SK-N-SH (cell line): ENCODE measurements at regions not wholly inside any gene's neighbourhood (a gene's known extent, or its start where the extent isn't known, plus 50 kb on each side); places are given as distances from the start of the nearest gene placed in this dataset.

Experiments used
- CTCF ChIA-PET: fragments of 300-600, 350-600 bp; formaldehyde crosslinking; extraction: SDS; loops from one replicate; lab custom pipeline; 2021; lab: Yijun Ruan, JAX
- POLR2A ChIA-PET: fragments of 350-600 bp; sonication (Branson Sonifier 250); formaldehyde crosslinking; extraction: SDS; loops from one replicate; lab custom pipeline; 2020; ENCODE audit warnings: antibody characterized with exemption, inconsistent platforms; lab: Yijun Ruan, JAX
- DNase-seq: peaks from one replicate; pipeline ENCODE4 v3.0.0; 2012
- H2AFZ ChIP-seq: fragments of 200-600 bp; sonication (generic); 2 replicates; pipeline ENCODE4 v1.8.1; 2016; ENCODE audit warnings: antibody characterized with exemption, mild to moderate bottlenecking, low read depth
- H3F3A ChIP-seq: fragments of 200-600 bp; sonication (generic); replicated peaks from 2 replicates; pipeline ENCODE3; 2016; ENCODE audit warnings: antibody characterized with exemption, mild to moderate bottlenecking; ENCODE audit not compliant: insufficient read depth
- H3K27ac ChIP-seq, 2 experiments: fragments of 200-500 bp in 1 of 2; fragments of 200-600 bp in 1 of 2; sonication (Bioruptor generic) in 1 of 2; sonication (generic), shearing (Covaris generic) in 1 of 2; 2 replicates each; pipeline versions ENCODE4 v1.5.1 to v1.6.1; 2014 to 2016; ENCODE audit warnings: low read depth in 2 of 2, inconsistent platforms in 1 of 2, low read length in 1 of 2, mild to moderate bottlenecking in 1 of 2, mixed read lengths in 1 of 2
- H3K27me3 ChIP-seq: fragments of 200-600 bp; sonication (generic), shearing (Covaris generic); 2 replicates; pipeline ENCODE4 v1.6.1; 2016; ENCODE audit warnings: mixed run types; ENCODE audit not compliant: insufficient read depth
- H3K36me3 ChIP-seq, 2 experiments: fragments of 200-500 bp in 1 of 2; fragments of 200-600 bp in 1 of 2; sonication (Bioruptor generic) in 1 of 2; sonication (generic) in 1 of 2; replicated peaks in 1 of 2; 2 replicates each; pipeline versions ENCODE3 to v1.5.1; 2014 to 2016; ENCODE audit warnings: low read length in 1 of 2, mild to moderate bottlenecking in 1 of 2; ENCODE audit not compliant: insufficient read depth in 2 of 2, control insufficient read depth in 1 of 2
- H3K4me1 ChIP-seq, 2 experiments: fragments of 200-500 bp in 1 of 2; fragments of 200-600 bp in 1 of 2; sonication (Bioruptor generic) in 1 of 2; sonication (generic), shearing (Covaris generic) in 1 of 2; 2 replicates each; pipeline versions ENCODE4 v1.5.1 to v1.6.1; 2014 to 2016; ENCODE audit warnings: low read depth in 1 of 2, low read length in 1 of 2, mixed run types in 1 of 2; ENCODE audit not compliant: insufficient read depth in 2 of 2, control insufficient read depth in 1 of 2
- H3K4me2 ChIP-seq: fragments of 200-600 bp; sonication (generic), shearing (Covaris generic); 2 replicates; pipeline ENCODE4 v1.6.1; 2017; ENCODE audit warnings: mixed run types
- H3K4me3 ChIP-seq, 2 experiments: fragments of 200-500 bp in 1 of 2; fragments of 200-600 bp in 1 of 2; sonication (Bioruptor generic) in 1 of 2; sonication (generic), shearing (Covaris generic) in 1 of 2; 2 replicates each; pipeline versions ENCODE4 v1.5.1 to v1.8.1; 2014 to 2016; ENCODE audit warnings: low read depth in 2 of 2, inconsistent platforms in 1 of 2, low read length in 1 of 2, mild to moderate bottlenecking in 1 of 2, mixed read lengths in 1 of 2, moderate library complexity in 1 of 2
- H3K79me2 ChIP-seq: fragments of 200-600 bp; sonication (generic); 2 replicates; pipeline ENCODE4 v1.8.1; 2017; ENCODE audit warnings: mild to moderate bottlenecking; ENCODE audit not compliant: insufficient read depth
- H3K9ac ChIP-seq: fragments of 200-600 bp; sonication (generic); 2 replicates; pipeline ENCODE4 v1.6.1; 2017; ENCODE audit warnings: mixed run types
- H3K9me2 ChIP-seq: fragments of 200-600 bp; sonication (generic); 2 replicates; pipeline ENCODE4 v1.6.1; 2017; ENCODE audit warnings: mixed run types
- H3K9me3 ChIP-seq: fragments of 200-600 bp; sonication (generic); 2 replicates; pipeline ENCODE4 v1.6.1; 2017; ENCODE audit warnings: mixed run types, mild to moderate bottlenecking, moderate library complexity
- H4K20me1 ChIP-seq: fragments of 200-600 bp; sonication (generic); 2 replicates; pipeline ENCODE4 v1.6.1; 2017; ENCODE audit warnings: mild to moderate bottlenecking, mixed run types; ENCODE audit not compliant: insufficient read depth
- CTCF ChIP-seq: fragments of 200-600 bp; sonication (generic); IDR thresholded peaks from 2 replicates; pipeline ENCODE4 v1.6.1; 2017; ENCODE audit warnings: antibody characterized with exemption, mild to moderate bottlenecking, moderate library complexity
- ELF1 ChIP-seq: IDR thresholded peaks from 2 replicates; pipeline ENCODE4 v1.4.0; 2012
- FOXJ3 ChIP-seq: sonication (generic); formaldehyde crosslinking; IDR thresholded peaks from 2 replicates; pipeline ENCODE4 v1.5.1; 2020; ENCODE audit warnings: mild to moderate bottlenecking, missing genetic modification reagents
- IRF3 ChIP-seq: fragments of 150-350 bp; IDR thresholded peaks from 2 replicates; pipeline ENCODE4 v1.6.1; 2016; ENCODE audit warnings: mild to moderate bottlenecking, low read depth, low read length
- JUND ChIP-seq: IDR thresholded peaks from 2 replicates; pipeline ENCODE4 v1.4.0; 2012
- MAX ChIP-seq: IDR thresholded peaks from 2 replicates; pipeline ENCODE4 v1.4.0; 2012; ENCODE audit warnings: low read depth
- PBX3 ChIP-seq: IDR thresholded peaks from 2 replicates; pipeline ENCODE4; 2012
- RCOR1 ChIP-seq: fragments of 150-350 bp; IDR thresholded peaks from 2 replicates; pipeline ENCODE4 v1.6.1; 2017; ENCODE audit warnings: antibody characterized with exemption, low read length
- RFX5 ChIP-seq: IDR thresholded peaks from 2 replicates; pipeline ENCODE4 v1.6.1; 2012; ENCODE audit warnings: mild to moderate bottlenecking, improper control_type of control experiment, low read length
- SMC3 ChIP-seq: IDR thresholded peaks from 2 replicates; pipeline ENCODE4 v1.6.1; 2012; ENCODE audit warnings: low read depth, low read length, improper control_type of control experiment
- TCF12 ChIP-seq: IDR thresholded peaks from 2 replicates; pipeline ENCODE4 v1.4.0; 2012
- USF1 ChIP-seq: IDR thresholded peaks from 2 replicates; pipeline ENCODE4 v1.4.0; 2012; ENCODE audit warnings: low read depth, borderline replicate concordance
- USF2 ChIP-seq: fragments of 150-350 bp; IDR thresholded peaks from 2 replicates; pipeline ENCODE4 v1.6.1; 2017; ENCODE audit warnings: antibody characterized with exemption, low read length, low read depth, borderline replicate concordance
- WGBS: methylation state at CpG from one replicate; pipeline ENCODE4 v1.1.6; 2017; ENCODE audit warnings: low lambda C conversion rate; 5-methylcytosine and 5-hydroxymethylcytosine counted together

GRCh38 chr17:68658999-68659780, 58.0 kb upstream of the FAM20A start (continued):
- no peak for TF ChIP-seq IRF3
- TF ChIP-seq SMC3: no peak
- TF ChIP-seq RFX5: no peak
- no peak for TF ChIP-seq MAX
- no peak for TF ChIP-seq TCF12
- TF ChIP-seq, all 33 proteins: peak for 0

- DNase-seq: no peak
- no peaks in the 10 kb centered on the region for H3K36me3 ChIP-seq
- H3K4me1 ChIP-seq: no peaks in the 10 kb centered on the region
- no peaks in the 10 kb centered on the region for H3K9me3 ChIP-seq
- H2AFZ ChIP-seq: no peak overlapping the region
- no peaks in the 10 kb centered on the region for H3F3A ChIP-seq
- no peaks in the 10 kb centered on the region for H3K27me3 ChIP-seq
- TF ChIP-seq CTCF: no peak
- H3K9ac ChIP-seq: no peak overlapping the region
- CTCF ChIA-PET: interaction anchor here (0.9 kb wide), 1 partner anchor 589 kb away, joined by 4 read pairs; no protein-coding TSS in a partner anchor
- 6% methylated on average over 2 of the region's 2 CpGs for WGBS
- POLR2A ChIA-PET: no interaction called here
- no peaks in the 10 kb centered on the region for H4K20me1 ChIP-seq
- H3K27ac ChIP-seq: no peak overlapping the region
- no peak overlapping the region for H3K4me2 ChIP-seq
- no peak overlapping the region for H3K4me3 ChIP-seq
- no peaks in the 10 kb centered on the region for H3K79me2 ChIP-seq
- H3K9me2 ChIP-seq: no peaks in the 10 kb centered on the region
Observed at GRCh38 chr17:68657576-68657975, 56.4 kb upstream of the FAM20A start.

GRCh38 chr17:68657166-68657565, 56.0 kb upstream of the FAM20A start:
- no peak overlapping the region for H2AFZ ChIP-seq
- no peaks in the 10 kb centered on the region for H3K27me3 ChIP-seq
- H3K9me3 ChIP-seq: no peaks in the 10 kb centered on the region
- no peak overlapping the region for H3K9ac ChIP-seq
- no peaks in the 10 kb centered on the region for H3K9me2 ChIP-seq
- 13% methylated on average over 4 of the region's 4 CpGs for WGBS
- ChIA-PET CTCF (interaction anchor here (0.9 kb wide), 1 partner anchor 590 kb away, joined by 4 read pairs; no protein-coding TSS in a partner anchor), POLR2A (no interaction called here)
- H3F3A ChIP-seq: no peaks in the 10 kb centered on the region
- H3K27ac ChIP-seq: no peak overlapping the region
- H3K79me2 ChIP-seq: no peaks in the 10 kb centered on the region
- no peaks in the 10 kb centered on the region for H4K20me1 ChIP-seq
- no peak overlapping the region for H3K4me3 ChIP-seq
- TF ChIP-seq CTCF (no peak), USF1 (no peak), PBX3 (no peak), FOXJ3 (CRISPR knock-in tag) (no peak), JUND (no peak), USF2 (no peak), ELF1 (no peak), TCF12 (no peak), RCOR1 (no peak), SMC3 (no peak)
- DNase-seq: no peak
- no peak overlapping the region for H3K4me2 ChIP-seq
- no peaks in the 10 kb centered on the region for H3K36me3 ChIP-seq
- H3K4me1 ChIP-seq: no peaks in the 10 kb centered on the region
